ENCODE measurements at regions not wholly inside any gene's neighbourhood (a gene's known extent, or its start where the extent isn't known, plus 50 kb on each side); places are given as distances from the start of the nearest gene placed in this dataset.

DNA sequence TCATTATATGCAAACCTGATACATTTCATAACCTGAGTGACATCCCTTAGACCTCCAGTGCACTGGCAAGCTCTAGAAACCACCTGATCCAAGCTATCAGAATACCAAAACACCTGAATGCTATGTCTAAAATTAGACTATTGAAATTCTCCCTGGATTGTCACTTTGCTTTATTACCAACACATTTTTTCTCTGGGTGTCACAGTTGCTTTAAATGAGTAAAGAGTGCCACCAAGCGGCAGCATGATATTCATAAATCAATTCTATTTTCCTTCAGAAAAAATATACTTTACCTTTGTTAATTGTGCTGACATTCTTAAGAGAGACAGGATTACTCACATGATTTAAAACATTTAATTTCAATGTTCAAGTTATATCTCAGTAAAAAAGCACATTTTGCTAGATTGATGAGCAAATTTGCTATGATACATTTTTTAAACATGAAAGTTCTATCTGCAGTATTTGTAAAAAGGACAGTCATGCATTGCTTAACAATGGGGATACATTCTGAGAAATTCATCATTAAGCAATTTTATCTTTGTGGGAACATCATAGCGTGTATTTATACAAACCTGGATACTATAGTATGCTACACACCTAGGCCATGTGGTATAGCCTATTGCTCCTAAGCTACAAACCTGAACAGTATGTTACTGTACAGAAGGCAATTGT lies 338.4 kb upstream of the SLC39A10 start:
- H3K27ac Mint-ChIP-seq: no peak overlapping the region
- H3K36me3 Mint-ChIP-seq (ENCODE audit: low read depth): no peaks in the 10 kb centered on the region
- no peaks in the 10 kb centered on the region for H3K4me1 Mint-ChIP-seq
- no peaks in the 10 kb centered on the region for H3K9me3 ChIP-seq (ENCODE audit: control insufficient read depth, low read length, poor library complexity, severe bottlenecking)
- DNase-seq: peak in 1 of 3 donors; percentile 15
- ATAC-seq: no peak
- no peak overlapping the region for H3K4me3 Mint-ChIP-seq
- H3K27me3 Mint-ChIP-seq: no peaks in the 10 kb centered on the region

DNA sequence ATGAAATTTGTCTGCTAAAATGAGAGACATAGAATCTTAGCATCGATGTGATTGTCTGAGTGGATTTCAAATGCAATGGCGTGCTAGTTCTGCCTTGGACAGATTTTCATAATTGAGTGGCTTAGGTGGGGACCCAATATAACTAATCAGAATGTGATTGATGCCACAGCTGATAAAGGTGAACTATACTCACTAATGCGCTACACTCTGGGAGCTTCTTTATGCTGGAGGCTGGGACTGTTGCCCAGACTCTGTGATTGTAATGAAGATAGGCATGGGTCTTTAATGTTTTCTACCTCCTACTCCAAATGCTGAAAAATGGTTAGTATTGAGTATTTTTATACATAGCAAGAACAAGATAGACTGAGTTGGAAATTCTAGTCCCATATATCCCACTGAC lies 339.5 kb upstream of the SLC39A10 start:
- Mint-ChIP-seq H3K27ac (no peak overlapping the region), H3K36me3 (ENCODE audit: low read depth) (no peaks in the 10 kb centered on the region), H3K27me3 (no peaks in the 10 kb centered on the region), H3K4me1 (no peaks in the 10 kb centered on the region), H3K4me3 (no peak overlapping the region)
- H3K9me3 ChIP-seq (ENCODE audit: control insufficient read depth, low read length, poor library complexity, severe bottlenecking): no peaks in the 10 kb centered on the region
- no peak for DNase-seq
- no peak for ATAC-seq

DNA sequence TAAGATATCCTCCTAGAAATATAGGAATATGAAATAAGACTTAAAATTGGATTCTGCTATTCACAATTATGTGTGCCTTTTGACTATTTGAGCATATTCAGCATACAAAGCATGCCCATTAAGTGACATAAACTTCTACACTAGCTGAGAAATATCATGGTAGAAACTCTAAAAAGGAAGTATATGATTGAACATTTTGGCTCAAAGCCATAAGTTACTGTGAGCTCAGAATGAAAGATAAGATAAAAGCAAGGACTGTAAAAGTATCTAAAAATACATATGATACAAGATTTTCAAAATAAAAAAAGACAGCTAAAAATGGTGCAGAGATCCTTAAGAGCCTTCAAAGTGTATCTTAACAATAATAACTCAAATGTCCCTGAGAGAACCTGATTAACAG lies 340.5 kb upstream of the SLC39A10 start:
- Mint-ChIP-seq H3K4me1 (no peaks in the 10 kb centered on the region), H3K27ac (no peak overlapping the region), H3K36me3 (ENCODE audit: low read depth) (no peaks in the 10 kb centered on the region), H3K27me3 (peaks cover 4% of the 10 kb centered on the region), H3K4me3 (no peak overlapping the region)
- DNase-seq: no peak
- H3K9me3 ChIP-seq (ENCODE audit: control insufficient read depth, low read length, poor library complexity, severe bottlenecking): no peaks in the 10 kb centered on the region
- ATAC-seq: no peak

DNA sequence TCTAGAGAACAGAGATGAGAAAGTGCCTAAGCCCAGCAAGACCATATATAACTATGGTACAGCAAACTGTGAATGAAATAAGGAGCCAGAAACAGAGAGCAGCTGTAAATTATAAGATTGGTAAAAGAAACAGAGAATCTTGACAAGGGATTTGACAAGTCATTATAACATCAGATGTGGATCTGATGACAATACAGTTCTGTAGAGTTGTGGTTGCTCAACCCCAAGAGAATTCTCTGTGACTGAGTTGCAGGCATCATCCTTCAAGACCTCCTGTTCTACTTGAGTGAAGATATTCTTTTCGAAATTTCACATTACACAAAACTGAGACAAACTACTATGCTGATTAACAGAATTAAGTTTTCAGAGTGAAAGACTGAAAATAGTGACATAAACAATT lies 343.1 kb upstream of the SLC39A10 start:
- H3K27ac Mint-ChIP-seq: no peak overlapping the region
- peaks cover 2% of the 10 kb centered on the region for H3K4me1 Mint-ChIP-seq
- ATAC-seq (no peak), DNase-seq (no peak)
- H3K27me3 Mint-ChIP-seq: peaks cover 15% of the 10 kb centered on the region
- H3K9me3 ChIP-seq (ENCODE audit: control insufficient read depth, low read length, poor library complexity, severe bottlenecking): no peaks in the 10 kb centered on the region
- no peaks in the 10 kb centered on the region for H3K36me3 Mint-ChIP-seq (ENCODE audit: low read depth)
- no peak overlapping the region for H3K4me3 Mint-ChIP-seq

- Mint-ChIP-seq H3K27ac (no peak overlapping the region), H3K4me1 (peaks cover 2% of the 10 kb centered on the region), H3K27me3 (peaks cover 19% of the 10 kb centered on the region), H3K36me3 (ENCODE audit: low read depth) (no peaks in the 10 kb centered on the region), H3K4me3 (no peak overlapping the region)
- no peaks in the 10 kb centered on the region for H3K9me3 ChIP-seq (ENCODE audit: control insufficient read depth, low read length, poor library complexity, severe bottlenecking)
- no peak for DNase-seq
- no peak for ATAC-seq
Observed at GRCh38 chr2:195312662-195313061, 344.4 kb upstream of the SLC39A10 start.

GRCh38 chr2:195308163-195308562 lies 348.9 kb upstream of the SLC39A10 start:
- Mint-ChIP-seq H3K27me3 (peaks cover 24% of the 10 kb centered on the region), H3K4me3 (no peak overlapping the region), H3K4me1 (peaks cover 4% of the 10 kb centered on the region), H3K36me3 (ENCODE audit: low read depth) (no peaks in the 10 kb centered on the region), H3K27ac (no peak overlapping the region)
- DNase-seq (no peak), ATAC-seq (no peak)
- no peaks in the 10 kb centered on the region for H3K9me3 ChIP-seq (ENCODE audit: control insufficient read depth, low read length, poor library complexity, severe bottlenecking)

DNA sequence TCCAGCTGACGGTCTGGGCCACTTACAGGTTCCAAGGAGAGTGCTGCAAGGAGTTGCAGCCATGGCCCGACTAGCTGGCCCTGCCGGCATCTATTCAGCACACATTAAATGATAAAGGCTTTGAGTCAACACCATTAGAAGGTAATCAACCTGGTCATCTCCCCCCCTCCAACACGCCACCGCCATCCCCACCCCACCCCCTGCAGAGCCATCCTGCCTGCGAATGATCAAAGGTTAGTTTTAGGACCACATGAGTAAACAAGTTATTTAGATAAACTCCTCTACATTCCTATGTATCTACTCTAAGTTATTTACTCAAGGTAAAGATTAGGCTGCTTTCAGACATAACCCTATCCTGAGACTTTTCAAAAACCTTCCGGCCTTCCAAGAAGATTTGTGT lies 349.3 kb upstream of the SLC39A10 start:
- DNase-seq: no peak
- ATAC-seq: no peak
- no peaks in the 10 kb centered on the region for H3K36me3 Mint-ChIP-seq (ENCODE audit: low read depth)
- H3K9me3 ChIP-seq (ENCODE audit: control insufficient read depth, low read length, poor library complexity, severe bottlenecking): no peaks in the 10 kb centered on the region
- H3K27ac Mint-ChIP-seq: no peak overlapping the region
- peaks cover 24% of the 10 kb centered on the region for H3K27me3 Mint-ChIP-seq
- peaks cover 4% of the 10 kb centered on the region for H3K4me1 Mint-ChIP-seq
- no peak overlapping the region for H3K4me3 Mint-ChIP-seq

GRCh38 chr2:195304310-195304709 lies 352.7 kb upstream of the SLC39A10 start:
- peaks cover 3% of the 10 kb centered on the region for H3K4me1 Mint-ChIP-seq
- ATAC-seq (no peak), DNase-seq (no peak)
- H3K27ac Mint-ChIP-seq: no peak overlapping the region
- H3K27me3 Mint-ChIP-seq: peaks cover 12% of the 10 kb centered on the region
- no peaks in the 10 kb centered on the region for H3K36me3 Mint-ChIP-seq (ENCODE audit: low read depth)
- no peaks in the 10 kb centered on the region for H3K9me3 ChIP-seq (ENCODE audit: control insufficient read depth, low read length, poor library complexity, severe bottlenecking)
- no peak overlapping the region for H3K4me3 Mint-ChIP-seq

GRCh38 chr2:195300631-195301030 lies 356.4 kb upstream of the SLC39A10 start:
- Mint-ChIP-seq H3K36me3 (ENCODE audit: low read depth) (no peaks in the 10 kb centered on the region), H3K4me1 (peaks cover 3% of the 10 kb centered on the region), H3K4me3 (no peak overlapping the region), H3K27me3 (no peaks in the 10 kb centered on the region), H3K27ac (no peak overlapping the region)
- DNase-seq (no peak), ATAC-seq (no peak)
- no peaks in the 10 kb centered on the region for H3K9me3 ChIP-seq (ENCODE audit: control insufficient read depth, low read length, poor library complexity, severe bottlenecking)

- Mint-ChIP-seq H3K4me3 (no peak overlapping the region), H3K27ac (no peak overlapping the region), H3K4me1 (peaks cover 3% of the 10 kb centered on the region), H3K27me3 (no peaks in the 10 kb centered on the region), H3K36me3 (ENCODE audit: low read depth) (no peaks in the 10 kb centered on the region)
- no peaks in the 10 kb centered on the region for H3K9me3 ChIP-seq (ENCODE audit: control insufficient read depth, low read length, poor library complexity, severe bottlenecking)
- ATAC-seq (no peak), DNase-seq (no peak)
Observed at GRCh38 chr2:195299600-195299999, 357.4 kb upstream of the SLC39A10 start.

- ATAC-seq (no peak), DNase-seq (no peak)
- Mint-ChIP-seq H3K27ac (no peak overlapping the region), H3K4me3 (no peak overlapping the region), H3K27me3 (no peaks in the 10 kb centered on the region), H3K4me1 (no peaks in the 10 kb centered on the region), H3K36me3 (ENCODE audit: low read depth) (no peaks in the 10 kb centered on the region)
- no peaks in the 10 kb centered on the region for H3K9me3 ChIP-seq (ENCODE audit: control insufficient read depth, low read length, poor library complexity, severe bottlenecking)
Observed at GRCh38 chr2:195296490-195296889, 360.5 kb upstream of the SLC39A10 start.

- no peaks in the 10 kb centered on the region for H3K4me1 Mint-ChIP-seq
- H3K4me3 Mint-ChIP-seq: no peak overlapping the region
- no peaks in the 10 kb centered on the region for H3K9me3 ChIP-seq (ENCODE audit: control insufficient read depth, low read length, poor library complexity, severe bottlenecking)
- H3K36me3 Mint-ChIP-seq (ENCODE audit: low read depth): no peaks in the 10 kb centered on the region
- DNase-seq (no peak), ATAC-seq (no peak)
- no peak overlapping the region for H3K27ac Mint-ChIP-seq
- peaks cover 5% of the 10 kb centered on the region for H3K27me3 Mint-ChIP-seq
Observed at GRCh38 chr2:195289081-195289480, 367.9 kb upstream of the SLC39A10 start.

DNA sequence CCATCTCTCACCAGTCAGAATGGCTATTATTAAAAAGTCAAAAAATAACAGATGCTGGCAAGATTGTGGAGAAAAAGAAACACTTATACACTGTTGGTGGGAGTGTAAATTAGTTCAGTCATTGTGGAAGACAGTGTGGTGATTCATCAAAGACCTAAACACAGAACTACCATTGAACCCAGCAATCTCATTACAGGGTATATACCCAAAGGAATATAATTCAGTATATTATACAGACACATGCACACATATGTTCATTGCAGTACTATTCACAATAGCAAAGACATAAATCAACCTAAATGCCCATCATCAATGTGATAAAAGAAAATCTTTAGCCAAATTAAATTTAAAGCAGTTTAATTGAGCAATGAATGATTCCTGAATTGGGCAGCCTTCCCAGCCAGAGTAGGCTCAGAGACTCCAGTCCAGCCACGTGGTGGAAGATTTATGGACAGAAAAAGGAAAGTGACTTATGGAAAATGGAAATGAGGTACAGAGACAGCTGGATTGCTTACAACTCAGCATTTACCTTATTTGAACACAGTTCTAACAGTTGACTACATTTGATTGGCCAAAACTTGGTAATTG lies 377.1 kb upstream of the SLC39A10 start:
- Mint-ChIP-seq H3K4me3 (no peak overlapping the region), H3K27ac (no peak overlapping the region), H3K36me3 (ENCODE audit: low read depth) (no peaks in the 10 kb centered on the region), H3K4me1 (peaks cover 3% of the 10 kb centered on the region), H3K27me3 (peaks cover 7% of the 10 kb centered on the region)
- ATAC-seq (no peak), DNase-seq (no peak)
- H3K9me3 ChIP-seq (ENCODE audit: control insufficient read depth, low read length, poor library complexity, severe bottlenecking): no peaks in the 10 kb centered on the region

GRCh38 chr2:195270466-195271039 lies 386.5 kb upstream of the SLC39A10 start:
- Mint-ChIP-seq H3K36me3 (ENCODE audit: low read depth) (peaks cover 2% of the 10 kb centered on the region), H3K27ac (no peak overlapping the region), H3K4me3 (no peak overlapping the region), H3K27me3 (peaks cover 22% of the 10 kb centered on the region), H3K4me1 (no peaks in the 10 kb centered on the region)
- DNase-seq (no peak), ATAC-seq (no peak)
- no peaks in the 10 kb centered on the region for H3K9me3 ChIP-seq (ENCODE audit: control insufficient read depth, low read length, poor library complexity, severe bottlenecking)
